ENCODE measurements at regions not wholly inside any gene's neighbourhood (a gene's known extent, or its start where the extent isn't known, plus 50 kb on each side); places are given as distances from the start of the nearest gene placed in this dataset.

DNA sequence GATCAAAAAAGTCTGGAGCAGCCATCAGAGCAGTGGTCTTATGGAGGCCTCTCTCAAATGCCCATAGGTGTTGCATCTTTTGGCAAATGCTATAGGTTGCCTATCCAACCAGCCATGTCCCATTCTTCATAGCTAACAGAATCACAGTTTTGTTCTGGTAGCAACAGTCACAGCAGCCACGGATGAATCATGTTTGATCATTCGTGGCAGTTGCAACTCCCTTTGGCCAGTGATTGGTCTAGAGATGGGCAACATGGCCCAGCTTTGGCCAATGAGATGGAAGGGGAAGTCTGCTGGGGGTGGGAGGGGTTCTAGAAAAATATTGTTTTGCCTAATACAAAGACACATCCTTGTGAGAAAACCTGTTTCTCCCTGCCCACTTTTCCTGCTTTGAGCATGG is 50.3 kb upstream of the PPP2R3A start:
- TF ChIP-seq YY1 (IDR thresholded peaks at IDR 0.05; ENCODE audit: low read depth) (no peak), TEAD4 (IDR thresholded peaks at IDR 0.05) (no peak), RAD21 (IDR thresholded peaks at IDR 0.05; ENCODE audit: low read depth) (no peak), USF1 (IDR thresholded peaks at IDR 0.05) (no peak), NFIC (IDR thresholded peaks at IDR 0.05) (no peak), ZBTB7A (IDR thresholded peaks at IDR 0.05; ENCODE audit: low read depth) (no peak), FOXM1 (IDR thresholded peaks at IDR 0.05; ENCODE audit: borderline replicate concordance, low read depth) (no peak), EP300 (IDR thresholded peaks at IDR 0.05; ENCODE audit: borderline replicate concordance) (no peak), TAF1 (IDR thresholded peaks at IDR 0.05; ENCODE audit: low read depth) (no peak)
- TF ChIP-seq, protein P1, sequence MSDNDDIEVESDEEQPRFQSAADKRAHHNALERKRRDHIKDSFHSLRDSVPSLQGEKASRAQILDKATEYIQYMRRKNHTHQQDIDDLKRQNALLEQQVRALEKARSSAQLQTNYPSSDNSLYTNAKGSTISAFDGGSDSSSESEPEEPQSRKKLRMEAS (IDR thresholded peaks at IDR 0.05) = no peak

Data from Ishikawa (cell line).